K562 (cell line): ENCODE measurements at regions not wholly inside any gene's neighbourhood (a gene's known extent, or its start where the extent isn't known, plus 50 kb on each side); places are given as distances from the start of the nearest gene placed in this dataset.

Experiments used
- ATAC-seq: fragments of 200-7000 bp; cut with Tn5 transposase; 3 replicates; pipeline ENCODE4 v1.9.1; 2020; ENCODE audit warnings: moderate library complexity
- BruUV-seq: library from RNA; stranded (reverse); fragments of 400-500 nt; replicated peaks from 2 replicates; lab custom pipeline; 2021; lab: Mats Ljungman, UMichigan
- CTCF ChIA-PET: fragments of 300-600 bp; formaldehyde crosslinking; extraction: SDS; loops from one replicate; lab custom pipeline; 2021; ENCODE audit warnings: low intra/inter-chr PET ratio; lab: Yijun Ruan, JAX
- POLR2A ChIA-PET: fragments of 300-600, 350-650 bp; sonication (Branson Sonifier 250); formaldehyde crosslinking; extraction: SDS; loops from one replicate; lab custom pipeline; 2021; ENCODE audit warnings: antibody characterized with exemption, inconsistent platforms; lab: Yijun Ruan, JAX
- DNase-seq, 4 experiments: peaks; one replicate each; pipeline versions ENCODE4 v3.0.0 to v3.0.0-alpha.2; 2011 to 2018; ENCODE audit warnings: low spot score in 3 of 4, mixed read lengths in 3 of 4; ENCODE audit errors: extremely low read depth in 1 of 4
- FAIRE-seq: peaks from 2 replicates; lab custom pipeline; 2011; peaks lifted over from hg19 to GRCh38; lab: Jason Lieb, UNC
- H2AFZ ChIP-seq: 2 replicates; pipeline ENCODE4 v1.6.0; 2011; ENCODE audit warnings: low read depth, low read length, control low read depth, inconsistent platforms
- H3K27ac ChIP-seq: fragments of 200-600 bp; 3 replicates; pipeline ENCODE4 v1.8.0; 2011; ENCODE audit warnings: low read depth, mild to moderate bottlenecking, control low read depth, inconsistent platforms, low read length, moderate library complexity, mixed read lengths; ENCODE audit errors: extremely low read depth
- H3K27me3 ChIP-seq, 2 experiments: fragments of 300-600 bp in 1 of 2; 2 replicates in 1 of 2; 3 replicates in 1 of 2; pipeline versions ENCODE4 v1.6.0 to v1.8.0; 2011; ENCODE audit warnings: inconsistent platforms in 2 of 2, low read length in 2 of 2, mild to moderate bottlenecking in 1 of 2, mixed read lengths in 1 of 2, moderate library complexity in 1 of 2; ENCODE audit not compliant: control insufficient read depth in 2 of 2, insufficient read depth in 2 of 2
- H3K36me3 ChIP-seq: fragments of 300-600 bp; 3 replicates; pipeline ENCODE4 v1.8.0; 2011; ENCODE audit warnings: mild to moderate bottlenecking, low read length, inconsistent platforms; ENCODE audit not compliant: control insufficient read depth, insufficient read depth
- H3K4me1 ChIP-seq, 2 experiments: fragments of 200-600 bp in 1 of 2; replicated peaks in 1 of 2; 2 replicates in 1 of 2; 3 replicates in 1 of 2; pipeline versions ENCODE4 v1.5.1 to v1.8.0; 2011; ENCODE audit warnings: inconsistent platforms in 2 of 2, low read length in 2 of 2, mild to moderate bottlenecking in 1 of 2, mixed read lengths in 1 of 2, moderate library complexity in 1 of 2; ENCODE audit not compliant: control insufficient read depth in 2 of 2, insufficient read depth in 2 of 2
- H3K4me2 ChIP-seq: 2 replicates; pipeline ENCODE4 v1.6.1; 2011; ENCODE audit warnings: low read length, control low read depth, inconsistent platforms, mixed read lengths; ENCODE audit not compliant: insufficient read depth
- H3K4me3 ChIP-seq: fragments of 200-600 bp; sonication (generic), shearing (Covaris generic); 2 replicates; pipeline ENCODE4 v1.5.1; 2016; ENCODE audit warnings: control low read depth, inconsistent platforms
- H3K79me2 ChIP-seq: fragments of 200-600 bp; 3 replicates; pipeline ENCODE4 v1.8.0; 2011; ENCODE audit warnings: low read length, inconsistent platforms; ENCODE audit not compliant: control insufficient read depth, insufficient read depth
- H3K9ac ChIP-seq, 2 experiments: 2 replicates each; pipeline versions ENCODE4 v1.6.0 to v1.6.1; 2011; ENCODE audit warnings: low read depth in 2 of 2, low read length in 2 of 2, control low read depth in 1 of 2, inconsistent platforms in 1 of 2, mild to moderate bottlenecking in 1 of 2, mixed read lengths in 1 of 2; ENCODE audit not compliant: insufficient read depth in 1 of 2
- H3K9me1 ChIP-seq: one replicate; pipeline ENCODE4 v1.6.0; 2011; ENCODE audit warnings: inconsistent platforms, mild to moderate bottlenecking, low read length, moderate library complexity; ENCODE audit not compliant: control insufficient read depth, insufficient read depth
- H3K9me3 ChIP-seq: replicated peaks from 2 replicates; pipeline ENCODE4 v1.5.1; 2011; ENCODE audit warnings: low read depth, low read length, inconsistent platforms; ENCODE audit not compliant: control insufficient read depth, insufficient read depth
- H4K20me1 ChIP-seq: replicated peaks from 2 replicates; pipeline ENCODE4 v1.6.1; 2011; ENCODE audit warnings: low read length, inconsistent platforms, mixed read lengths; ENCODE audit not compliant: control insufficient read depth, insufficient read depth
- E2F3 ChIP-seq: fragments of 250-450 bp; sonication (Bioruptor Pico); IDR thresholded peaks from 2 replicates; pipeline ENCODE4 v1.4.0; 2020; ENCODE audit warnings: mild to moderate bottlenecking
- MYBL2 ChIP-seq, 2 experiments: fragments of 450-650 bp in 1 of 2; sonication (generic) in 1 of 2; formaldehyde crosslinking in 1 of 2; IDR thresholded peaks; 2 replicates each; pipeline versions ENCODE4 v1.6.1 to v1.8.1; 2017 to 2022; ENCODE audit warnings: borderline replicate concordance in 1 of 2, inconsistent platforms in 1 of 2, low read depth in 1 of 2, mild to moderate bottlenecking in 1 of 2, missing genetic modification reagents in 1 of 2, moderate library complexity in 1 of 2
- POU5F1 ChIP-seq: fragments of 150-350 bp; IDR thresholded peaks from 2 replicates; pipeline ENCODE4 v1.6.1; 2014; ENCODE audit warnings: borderline replicate concordance, low read length, low read depth, mild to moderate bottlenecking; ENCODE audit not compliant: partially characterized antibody
- PPARD ChIP-seq: fragments of 250-450 bp; sonication (Bioruptor Pico); IDR thresholded peaks from 2 replicates; pipeline ENCODE4 v1.8.0; 2022; ENCODE audit warnings: inconsistent platforms, mild to moderate bottlenecking, moderate library complexity
- ZFP1 ChIP-seq: fragments of 450-650 bp; formaldehyde crosslinking; IDR thresholded peaks from 2 replicates; pipeline ENCODE4 v1.4.0; 2020; ENCODE audit warnings: mild to moderate bottlenecking, mixed read lengths
- ZNF384 ChIP-seq: IDR thresholded peaks from 2 replicates; pipeline ENCODE4 v1.6.1; 2012; ENCODE audit warnings: low read depth, low read length, improper control_type of control experiment
- ZNF764 ChIP-seq: fragments of 250-450 bp; sonication (Bioruptor Pico); IDR thresholded peaks from 2 replicates; pipeline ENCODE4 v1.4.0; 2020; ENCODE audit warnings: low read depth, mild to moderate bottlenecking, moderate library complexity
- ZSCAN29 ChIP-seq: fragments of 450-650 bp; IDR thresholded peaks from 2 replicates; pipeline ENCODE4 v1.6.1; 2017
- in situ Hi-C: fragments of 300-500 bp; cut with MboI; formaldehyde crosslinking; loops from 4 replicates; pipeline ENCODE4 v1.15.0; 2018; ENCODE audit warnings: inconsistent platforms, mixed read lengths
- intact Hi-C: fragments of 100-400 bp; cut with micrococcal nuclease; formaldehyde crosslinking; loops from 2 replicates; pipeline ENCODE4 v1.14.2; 2022
- TF ChIP-seq, protein P1 (sequence below): fragments of 450-650 bp; IDR thresholded peaks from 2 replicates; pipeline ENCODE4 v1.6.1; 2016; ENCODE audit warnings: mild to moderate bottlenecking
- TF ChIP-seq, protein P2 (sequence below), 3 experiments: IDR thresholded peaks in 2 of 3; conservative IDR thresholded peaks in 1 of 3; 2 replicates each; pipeline ENCODE4 v1.5.1; 2011 to 2012; ENCODE audit warnings: low read length in 3 of 3, mild to moderate bottlenecking in 3 of 3, control low read depth in 2 of 3, improper control_type of control experiment in 1 of 3, inconsistent platforms in 1 of 3, low read depth in 1 of 3, mixed read lengths in 1 of 3, moderate library complexity in 1 of 3; ENCODE audit not compliant: insufficient read depth in 2 of 3
- TF ChIP-seq, protein P3 (sequence below), 2 experiments: fragments of 450-650 bp in 1 of 2; sonication (generic) in 1 of 2; formaldehyde crosslinking; conservative IDR thresholded peaks; 2 replicates each; pipeline versions ENCODE4 v1.4.0 to v1.8.1; 2020 to 2022; ENCODE audit warnings: mild to moderate bottlenecking in 1 of 2, missing genetic modification reagents in 1 of 2

DNA sequence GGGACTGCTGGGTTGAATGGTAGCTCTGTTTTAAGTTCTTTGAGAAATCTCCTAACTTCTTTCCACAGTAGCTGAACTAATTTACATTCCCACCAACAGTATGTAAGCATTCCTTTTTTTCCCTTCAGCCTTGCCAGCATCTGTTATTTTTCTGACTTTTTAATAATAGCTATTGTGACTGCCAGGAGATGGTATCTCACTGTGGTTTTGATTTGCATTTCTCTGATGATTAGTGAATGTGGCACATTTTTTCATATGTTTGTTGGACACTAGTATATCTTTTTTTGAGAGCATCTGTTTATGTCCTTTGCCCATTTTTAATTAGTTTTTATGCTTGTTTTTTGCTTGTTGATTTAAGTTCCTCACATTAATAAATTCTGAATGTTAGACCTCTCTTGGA lies 990.8 kb downstream of the GATA3 start:
- Histone ChIP-seq H3K4me2 (no peak overlapping the region), H3K4me3 (no peak overlapping the region), H3K9me3 (no peaks in the 10 kb centered on the region; the same call in 1 of the 2 replicates), H4K20me1 (no peaks in the 10 kb centered on the region)
- ATAC-seq, result no peak
- POLR2A ChIA-PET, result no interaction called here
- TF ChIP-seq, protein P1, sequence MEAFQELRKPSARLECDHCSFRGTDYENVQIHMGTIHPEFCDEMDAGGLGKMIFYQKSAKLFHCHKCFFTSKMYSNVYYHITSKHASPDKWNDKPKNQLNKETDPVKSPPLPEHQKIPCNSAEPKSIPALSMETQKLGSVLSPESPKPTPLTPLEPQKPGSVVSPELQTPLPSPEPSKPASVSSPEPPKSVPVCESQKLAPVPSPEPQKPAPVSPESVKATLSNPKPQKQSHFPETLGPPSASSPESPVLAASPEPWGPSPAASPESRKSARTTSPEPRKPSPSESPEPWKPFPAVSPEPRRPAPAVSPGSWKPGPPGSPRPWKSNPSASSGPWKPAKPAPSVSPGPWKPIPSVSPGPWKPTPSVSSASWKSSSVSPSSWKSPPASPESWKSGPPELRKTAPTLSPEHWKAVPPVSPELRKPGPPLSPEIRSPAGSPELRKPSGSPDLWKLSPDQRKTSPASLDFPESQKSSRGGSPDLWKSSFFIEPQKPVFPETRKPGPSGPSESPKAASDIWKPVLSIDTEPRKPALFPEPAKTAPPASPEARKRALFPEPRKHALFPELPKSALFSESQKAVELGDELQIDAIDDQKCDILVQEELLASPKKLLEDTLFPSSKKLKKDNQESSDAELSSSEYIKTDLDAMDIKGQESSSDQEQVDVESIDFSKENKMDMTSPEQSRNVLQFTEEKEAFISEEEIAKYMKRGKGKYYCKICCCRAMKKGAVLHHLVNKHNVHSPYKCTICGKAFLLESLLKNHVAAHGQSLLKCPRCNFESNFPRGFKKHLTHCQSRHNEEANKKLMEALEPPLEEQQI, result no peak
- TF ChIP-seq, all 486 proteins: peak for 0
- Histone ChIP-seq H3K9ac (no peak overlapping the region), H3K36me3 (no peaks in the 10 kb centered on the region), H3K79me2 (no peaks in the 10 kb centered on the region), H3K4me1 (no peaks in the 10 kb centered on the region), H3K9me1 (no peaks in the 10 kb centered on the region), H2AFZ (no peak overlapping the region), H3K27ac (no peak overlapping the region), H3K27me3 (no peaks in the 10 kb centered on the region)
- FAIRE-seq (no peak), DNase-seq (no peak)
- in situ Hi-C loops, result no loop called here
- intact Hi-C loops, result no loop called here
- CTCF ChIA-PET, result no interaction called here
- no TSS peak for BruUV-seq

DNA sequence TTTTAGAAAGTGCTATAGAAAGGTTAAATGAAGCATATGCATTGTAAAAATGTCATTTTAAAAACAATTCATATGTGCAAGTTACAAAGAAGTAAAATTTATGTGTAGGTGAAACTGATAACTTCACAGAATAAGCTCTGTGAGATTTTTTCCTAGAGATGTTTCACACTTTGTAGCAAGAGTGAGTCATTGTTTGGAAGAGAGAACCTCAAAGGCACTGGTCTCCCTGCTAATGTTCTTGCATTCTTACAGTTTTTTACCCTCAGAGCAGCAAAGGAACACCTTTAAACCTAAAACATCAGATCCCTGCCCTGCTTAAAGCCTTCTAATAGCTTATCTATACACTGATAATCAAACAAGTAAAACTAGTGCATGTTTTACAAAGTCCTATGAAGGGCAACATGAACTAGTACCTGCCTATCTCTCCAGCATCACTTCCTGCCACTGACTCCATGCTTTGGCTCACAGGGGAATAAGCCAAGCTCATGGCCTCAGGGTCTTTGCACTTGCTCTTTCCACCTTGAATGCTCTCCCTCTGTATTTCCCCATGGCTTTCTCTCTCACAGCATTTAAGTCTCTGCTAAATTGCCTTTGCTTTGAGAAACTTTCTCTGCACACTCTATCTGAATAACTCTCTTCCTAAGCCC lies 997.0 kb downstream of the GATA3 start:
- no peaks in the 10 kb centered on the region for H3K4me1 ChIP-seq
- POLR2A ChIA-PET, result no interaction called here
- H3K36me3 ChIP-seq, result no peaks in the 10 kb centered on the region
- no peak overlapping the region for H2AFZ ChIP-seq
- H3K4me3 ChIP-seq, result no peak overlapping the region
- no TSS peak for BruUV-seq
- no peaks in the 10 kb centered on the region for H3K27me3 ChIP-seq
- in situ Hi-C loops (no loop called here), intact Hi-C loops (no loop called here)
- ATAC-seq (no peak), FAIRE-seq (no peak), DNase-seq (no peak)
- no peak overlapping the region for H3K4me2 ChIP-seq
- no peaks in the 10 kb centered on the region for H3K9me3 ChIP-seq
- H3K79me2 ChIP-seq, result no peaks in the 10 kb centered on the region
- no peaks in the 10 kb centered on the region for H4K20me1 ChIP-seq
- H3K9me1 ChIP-seq, result no peaks in the 10 kb centered on the region
- CTCF ChIA-PET, result no interaction called here
- H3K27ac ChIP-seq, result no peak overlapping the region
- H3K9ac ChIP-seq, result no peak overlapping the region
- no peak for TF ChIP-seq POU5F1
- no peak for TF ChIP-seq E2F3 (CRISPR knock-in tag)
- TF ChIP-seq, protein P2, sequence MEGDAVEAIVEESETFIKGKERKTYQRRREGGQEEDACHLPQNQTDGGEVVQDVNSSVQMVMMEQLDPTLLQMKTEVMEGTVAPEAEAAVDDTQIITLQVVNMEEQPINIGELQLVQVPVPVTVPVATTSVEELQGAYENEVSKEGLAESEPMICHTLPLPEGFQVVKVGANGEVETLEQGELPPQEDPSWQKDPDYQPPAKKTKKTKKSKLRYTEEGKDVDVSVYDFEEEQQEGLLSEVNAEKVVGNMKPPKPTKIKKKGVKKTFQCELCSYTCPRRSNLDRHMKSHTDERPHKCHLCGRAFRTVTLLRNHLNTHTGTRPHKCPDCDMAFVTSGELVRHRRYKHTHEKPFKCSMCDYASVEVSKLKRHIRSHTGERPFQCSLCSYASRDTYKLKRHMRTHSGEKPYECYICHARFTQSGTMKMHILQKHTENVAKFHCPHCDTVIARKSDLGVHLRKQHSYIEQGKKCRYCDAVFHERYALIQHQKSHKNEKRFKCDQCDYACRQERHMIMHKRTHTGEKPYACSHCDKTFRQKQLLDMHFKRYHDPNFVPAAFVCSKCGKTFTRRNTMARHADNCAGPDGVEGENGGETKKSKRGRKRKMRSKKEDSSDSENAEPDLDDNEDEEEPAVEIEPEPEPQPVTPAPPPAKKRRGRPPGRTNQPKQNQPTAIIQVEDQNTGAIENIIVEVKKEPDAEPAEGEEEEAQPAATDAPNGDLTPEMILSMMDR (IDR thresholded peaks at IDR 0.05 in 2 of 3, conservative IDR thresholded peaks at IDR 0.05 in 1 of 3; ENCODE audit: insufficient read depth in 2 of 3, low read depth in 1 of 3, low read length in 3 of 3), result no peak
- no peak for TF ChIP-seq PPARD (CRISPR knock-in tag)
- TF ChIP-seq ZSCAN29, result no peak
- TF ChIP-seq, protein P3, sequence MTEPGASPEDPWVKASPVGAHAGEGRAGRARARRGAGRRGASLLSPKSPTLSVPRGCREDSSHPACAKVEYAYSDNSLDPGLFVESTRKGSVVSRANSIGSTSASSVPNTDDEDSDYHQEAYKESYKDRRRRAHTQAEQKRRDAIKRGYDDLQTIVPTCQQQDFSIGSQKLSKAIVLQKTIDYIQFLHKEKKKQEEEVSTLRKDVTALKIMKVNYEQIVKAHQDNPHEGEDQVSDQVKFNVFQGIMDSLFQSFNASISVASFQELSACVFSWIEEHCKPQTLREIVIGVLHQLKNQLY (CRISPR knock-in tag; conservative IDR thresholded peaks at IDR 0.05), result no peak
- TF ChIP-seq ZNF384, result no peak
- no peak for TF ChIP-seq ZNF764 (CRISPR knock-in tag)
- TF ChIP-seq ZFP1 (CRISPR knock-in tag), result no peak
- TF ChIP-seq MYBL2 (IDR thresholded peaks at IDR 0.05; ENCODE audit: low read depth), result no peak
- no peak for TF ChIP-seq MYBL2 (CRISPR knock-in tag; IDR thresholded peaks at IDR 0.05; ENCODE audit: borderline replicate concordance)
